GM03348 (cell line): ENCODE measurements at regions not wholly inside any gene's neighbourhood (a gene's known extent, or its start where the extent isn't known, plus 50 kb on each side); places are given as distances from the start of the nearest gene placed in this dataset.
"Not testable (repeated sequence)": the region's sequence is repeated elsewhere in the genome, so short reads cannot be mapped to it uniquely, and the experiment has no call there.

Experiments used
- DNase-seq: peaks from one replicate; pipeline ENCODE4 v3.0.0; 2012; ENCODE audit warnings: low spot score

GRCh38 chr22:44576311-44577260 lies 78.6 kb upstream of the RTL6 start:
- no peak for DNase-seq

- no peak for DNase-seq
Observed at GRCh38 chr22:44575381-44576268, 77.6 kb upstream of the RTL6 start.

DNA sequence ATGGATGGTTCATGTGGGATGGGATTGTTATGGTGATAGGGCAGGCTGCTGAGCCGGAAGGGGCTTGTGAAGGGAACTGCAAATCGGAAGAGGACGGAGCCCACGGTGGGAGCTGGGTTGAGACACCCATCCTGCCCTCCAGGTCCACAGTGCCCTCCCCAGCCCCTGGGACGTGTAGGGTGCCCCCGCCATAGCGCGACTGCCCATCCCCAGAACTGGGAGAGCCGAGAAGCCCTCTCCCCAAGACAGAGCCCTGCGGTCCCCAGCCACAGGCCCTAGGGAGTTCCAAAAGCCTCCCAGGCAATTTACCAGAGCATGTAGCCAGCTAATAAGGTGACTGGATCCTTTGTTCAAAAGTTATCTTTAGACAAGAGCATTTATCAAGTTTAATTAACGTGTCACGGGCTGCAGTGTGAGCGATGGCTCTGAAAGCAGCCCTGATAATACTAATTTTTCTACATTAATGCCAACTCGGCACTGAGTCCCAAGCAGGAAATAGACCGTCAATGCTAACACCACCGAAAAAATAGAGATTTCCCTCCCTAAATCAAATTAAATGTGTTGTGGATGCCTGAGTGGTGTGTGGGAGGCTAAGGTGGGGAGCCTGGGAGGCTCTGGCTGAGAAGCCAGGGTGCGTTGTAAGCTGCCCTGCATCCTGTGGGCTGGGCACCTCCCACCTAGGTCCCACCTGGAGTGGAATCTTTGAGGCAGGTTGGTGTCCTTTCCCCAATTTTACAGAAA lies 76.8 kb upstream of the RTL6 start:
- DNase-seq = no peak

GRCh38 chr22:44574057-44574639 lies 76.1 kb upstream of the RTL6 start:
- peak; percentile 82 for DNase-seq

DNA sequence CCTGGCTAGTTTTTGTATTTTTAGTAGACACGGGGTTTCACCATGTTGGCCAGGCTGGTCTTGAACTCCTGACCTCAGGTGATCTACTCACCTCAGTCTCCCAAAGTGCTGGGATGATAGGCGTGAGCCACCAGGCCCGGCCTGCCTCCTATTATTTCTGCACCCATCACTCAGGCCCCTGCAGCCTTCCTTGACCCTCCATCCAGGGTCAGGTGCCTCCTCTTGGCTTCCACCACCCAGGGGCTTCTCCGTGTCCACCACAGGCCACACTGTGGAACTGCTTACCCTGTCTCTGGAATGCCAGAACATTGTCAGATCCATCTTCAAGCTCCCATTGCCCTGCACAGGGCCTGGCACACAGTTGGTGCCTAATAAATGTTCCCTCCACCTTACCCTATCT lies 75.4 kb upstream of the RTL6 start:
- DNase-seq = no peak

- no peak for DNase-seq
Observed at GRCh38 chr22:44572414-44573207, 74.6 kb upstream of the RTL6 start.

- DNase-seq = no peak
Observed at GRCh38 chr22:44571566-44572413, 73.8 kb upstream of the RTL6 start.

- DNase-seq = no peak
Observed at GRCh38 chr22:44570476-44571445, 72.7 kb upstream of the RTL6 start.

DNA sequence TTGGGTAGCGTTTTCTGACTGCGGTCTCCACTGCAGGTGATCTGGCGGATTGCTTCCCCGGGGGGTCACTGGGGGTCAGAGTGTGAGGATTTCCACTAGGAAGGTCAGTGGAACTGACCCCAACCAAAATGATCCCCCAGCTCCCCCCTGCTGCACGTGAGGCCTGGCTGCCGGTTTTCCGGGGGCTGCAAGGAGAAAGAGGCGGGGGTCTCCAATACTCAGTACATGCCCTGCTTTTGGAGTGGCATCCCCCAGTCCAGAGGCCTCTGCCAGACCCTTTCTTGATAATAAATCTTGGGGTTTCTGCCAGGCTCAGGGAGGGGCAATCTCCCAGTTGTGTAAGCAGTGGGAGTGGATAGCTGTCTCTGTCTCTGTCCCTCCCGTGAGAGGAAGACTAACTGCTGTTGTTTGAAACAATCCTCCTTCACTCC lies 71.5 kb upstream of the RTL6 start:
- DNase-seq = no peak

DNA sequence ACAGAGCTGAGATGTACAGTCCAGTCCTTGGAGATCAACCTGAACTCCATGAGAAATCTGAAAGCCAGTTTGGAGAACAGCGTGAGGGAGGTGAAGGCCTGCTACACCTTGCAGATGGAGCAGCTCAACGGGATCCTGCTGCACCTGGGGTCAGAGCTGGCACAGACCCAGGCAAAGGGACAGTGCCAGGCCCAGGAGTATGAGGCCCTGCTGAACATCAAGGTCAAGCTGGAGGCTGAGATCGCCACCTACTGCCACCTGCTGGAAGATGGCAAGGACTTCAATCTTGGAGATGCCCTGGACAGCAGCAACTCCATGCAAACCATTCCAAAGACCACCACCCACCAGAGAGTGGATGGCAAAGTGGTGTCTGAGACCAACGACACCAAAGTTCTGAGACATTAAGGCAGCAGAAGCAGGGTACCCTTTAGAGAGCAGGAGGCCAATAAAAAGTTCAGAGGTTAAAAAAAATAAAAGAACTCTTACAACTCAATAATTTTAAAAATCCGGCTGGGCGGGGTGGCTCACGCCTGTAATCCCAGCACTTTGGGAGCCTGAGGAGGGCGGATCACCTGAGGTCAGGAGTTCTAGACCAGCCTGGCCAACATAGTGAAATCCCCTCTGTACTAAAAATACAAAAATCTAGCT lies 69.9 kb upstream of the RTL6 start:
- no peak for DNase-seq

DNA sequence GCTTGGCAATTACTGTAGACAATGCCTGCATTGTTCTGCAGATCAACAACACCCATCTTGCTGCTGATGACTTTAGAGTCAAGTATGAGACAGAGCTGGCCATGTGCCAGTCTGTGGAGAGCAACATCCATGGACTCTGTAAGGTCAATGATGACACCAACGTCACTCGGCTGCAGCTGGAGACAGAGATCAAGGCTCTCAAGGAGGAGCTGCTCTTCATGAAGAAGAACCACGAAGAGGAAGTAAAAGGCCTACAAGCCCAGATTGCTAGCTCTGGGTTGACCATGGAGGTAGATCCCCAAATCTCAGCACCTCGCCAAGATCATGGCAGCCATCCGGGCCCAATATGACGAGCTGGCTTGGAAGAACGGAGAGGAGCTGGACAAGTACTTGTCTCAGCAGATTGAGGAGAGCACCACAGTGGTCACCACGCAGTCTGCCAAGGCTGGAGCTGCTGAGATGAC lies 69.4 kb upstream of the RTL6 start:
- not testable (repeated sequence) for DNase-seq

DNA sequence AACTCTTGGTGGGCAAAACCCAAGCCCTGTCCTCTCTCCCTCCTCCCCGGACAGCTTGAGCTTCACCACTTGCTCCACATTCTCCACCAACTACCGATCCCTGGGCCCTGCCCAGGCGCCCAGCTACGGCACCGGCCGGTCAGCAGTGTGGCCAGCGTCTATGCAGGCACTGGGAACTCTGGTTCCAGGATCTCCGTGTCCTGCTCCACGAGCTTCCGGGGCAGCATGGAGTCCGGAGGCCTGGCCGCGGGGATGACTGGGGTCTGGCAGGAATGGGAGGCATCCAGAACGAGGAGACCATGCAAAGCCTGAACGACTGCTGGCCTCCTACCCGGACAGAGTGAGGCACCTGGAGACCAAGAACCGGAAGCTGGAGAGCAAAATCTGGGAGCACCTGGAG lies 68.9 kb upstream of the RTL6 start:
- DNase-seq = no peak

- DNase-seq = not testable (repeated sequence)
Observed at GRCh38 chr22:44562651-44563050, 64.6 kb upstream of the RTL6 start.

DNA sequence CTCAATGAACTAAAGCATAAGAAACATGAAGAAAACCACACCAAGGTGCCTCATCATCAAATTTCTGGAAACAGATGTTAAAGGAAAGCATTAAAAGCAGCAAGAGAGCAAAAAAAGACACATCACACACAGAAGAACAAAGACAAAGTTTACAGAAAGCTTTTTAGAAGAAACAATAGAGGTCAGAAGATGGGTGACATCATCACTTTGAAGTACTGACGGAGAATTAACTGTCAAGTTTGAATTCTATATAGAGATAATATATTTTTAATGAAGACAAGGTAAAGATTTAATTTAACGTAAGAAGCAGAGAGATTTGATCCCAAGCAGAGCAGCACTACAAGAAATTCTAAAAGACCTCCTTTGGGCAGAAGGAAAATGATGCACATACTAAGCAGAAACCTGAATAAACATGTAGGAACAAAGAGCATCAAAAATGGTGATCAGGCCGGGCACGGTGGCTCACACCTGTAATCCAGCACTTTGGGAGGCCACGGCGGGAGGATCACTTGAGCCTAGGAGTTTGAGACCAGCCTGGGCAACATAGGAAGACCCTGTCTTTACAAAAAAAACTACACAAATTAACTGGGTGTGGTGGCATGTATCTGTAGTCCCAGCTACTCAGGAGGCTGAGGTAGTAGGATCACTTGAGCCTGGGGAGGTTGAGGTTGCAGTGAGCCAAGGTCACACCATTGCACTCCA lies 63.3 kb upstream of the RTL6 start:
- no peak for DNase-seq

GRCh38 chr22:44558671-44559070 lies 60.6 kb upstream of the RTL6 start:
- DNase-seq = not testable (repeated sequence)

DNA sequence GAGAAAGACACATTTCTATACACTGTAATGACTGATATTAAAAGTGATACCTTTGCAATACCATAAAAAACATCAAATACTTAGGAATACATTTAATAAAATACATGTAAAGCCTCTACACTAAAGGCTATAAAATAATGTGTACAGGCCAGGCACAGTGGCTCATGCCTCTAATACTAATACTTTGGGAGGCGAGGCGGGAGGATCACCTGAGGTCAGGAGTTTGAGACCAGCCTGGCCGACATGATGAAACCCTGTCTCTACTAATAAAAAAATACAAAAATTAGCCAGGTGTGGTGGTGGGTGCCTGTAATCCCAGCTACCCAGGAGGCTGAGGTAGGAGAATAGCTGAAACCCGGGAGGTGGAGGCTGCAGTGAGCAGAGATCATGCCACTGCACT lies 59.8 kb upstream of the RTL6 start:
- DNase-seq = not testable (repeated sequence)

- no peak for DNase-seq
Observed at GRCh38 chr22:44557064-44557748, 59.2 kb upstream of the RTL6 start.
